HG03175 (cell line): ENCODE measurements at regions not wholly inside any gene's neighbourhood (a gene's known extent, or its start where the extent isn't known, plus 50 kb on each side); places are given as distances from the start of the nearest gene placed in this dataset.

Experiments
- ATAC-seq: cut with Tn5 transposase; IDR thresholded peaks from one replicate; pipeline ENCODE4 v1.9.1; 2021; ENCODE audit warnings: mild to moderate bottlenecking, moderate library complexity; ENCODE audit not compliant: unreplicated experiment

- ATAC-seq = no peak
Measured at GRCh38 chr19:32255536-32256295, 89.7 kb upstream of the ZNF507 start.

DNA sequence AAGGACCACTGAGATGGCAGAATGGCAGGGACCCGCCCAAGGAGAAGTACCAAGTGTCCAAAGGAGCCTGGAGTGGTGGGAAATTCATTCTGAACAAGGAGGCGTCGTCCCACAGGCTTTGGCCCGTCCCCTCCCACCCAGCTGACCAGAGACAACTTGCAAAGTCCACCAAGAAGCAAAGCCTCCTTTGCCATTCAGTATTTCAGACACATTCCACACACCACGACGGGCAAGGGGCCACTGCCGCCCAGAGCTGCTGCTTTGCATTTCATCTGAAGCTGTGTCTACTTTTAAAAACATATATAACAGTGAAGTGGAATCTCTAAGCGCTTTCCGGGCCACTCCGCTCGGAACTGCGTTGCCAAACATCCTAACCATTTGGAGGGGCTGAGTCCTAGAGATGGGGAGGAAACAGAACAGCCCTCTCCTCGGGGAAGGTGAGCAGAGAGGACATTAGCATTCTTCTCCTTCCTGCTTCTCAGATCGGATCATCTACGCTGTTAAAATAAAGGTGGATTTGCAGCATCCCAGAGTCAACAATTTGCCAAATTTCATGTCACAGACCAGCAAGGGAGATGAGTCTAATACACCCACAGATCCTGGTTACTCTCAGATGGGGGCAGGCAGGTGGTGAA is 89.0 kb upstream of the ZNF507 start:
- no peak for ATAC-seq

DNA sequence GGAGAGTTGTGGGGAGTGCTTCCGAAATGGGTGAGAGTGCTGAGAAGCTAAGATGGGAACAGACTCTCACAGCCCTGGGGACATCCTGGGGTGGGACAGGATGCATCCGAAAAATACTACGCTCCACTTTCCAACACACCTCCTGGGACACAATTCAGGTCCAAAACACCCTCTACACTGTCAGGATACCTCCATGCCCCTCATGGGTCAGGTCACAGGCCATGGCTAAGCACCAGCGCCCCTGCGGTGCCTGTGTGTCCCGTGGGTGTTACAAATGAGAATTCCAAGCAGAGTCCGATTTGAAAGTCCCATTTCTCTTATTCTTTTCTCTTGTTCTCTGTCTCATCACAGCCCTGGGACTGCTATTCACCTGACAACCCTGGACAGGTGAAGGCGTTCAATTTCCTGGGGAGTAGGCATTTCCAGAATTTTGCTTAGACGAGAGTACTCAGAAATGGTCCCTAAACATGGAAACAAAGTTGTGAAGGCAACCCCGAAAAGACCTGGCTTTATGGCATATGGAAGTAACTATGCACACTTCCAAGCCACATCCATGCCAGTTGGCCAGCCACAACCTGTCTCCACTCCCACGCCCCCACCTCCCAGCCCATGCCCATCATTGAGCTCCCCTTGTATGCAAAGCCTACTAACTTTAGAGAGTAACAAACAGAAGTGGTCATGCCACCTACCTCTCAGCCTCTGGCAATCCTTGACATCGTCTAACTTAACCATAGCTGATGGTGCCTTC is 87.9 kb upstream of the ZNF507 start:
- no peak for ATAC-seq

DNA sequence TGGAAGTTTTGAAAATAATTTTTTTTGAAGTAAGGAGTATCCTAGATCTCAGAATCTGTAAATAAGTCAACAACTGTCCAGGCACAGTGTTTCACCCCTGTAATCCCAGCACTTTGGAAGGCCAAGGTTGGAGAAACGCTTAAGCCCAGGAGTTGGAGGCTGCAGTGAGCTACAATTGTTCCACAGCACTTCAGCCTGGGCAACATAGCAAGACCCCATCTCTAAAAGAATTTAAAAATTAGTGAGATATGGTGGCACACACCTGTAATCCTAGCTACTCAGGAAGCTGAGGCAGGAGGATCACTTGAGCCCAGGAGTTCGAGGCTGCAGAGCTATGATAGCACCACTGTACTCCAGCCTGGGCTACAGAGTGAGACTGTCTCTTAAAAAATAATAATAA is 87.2 kb upstream of the ZNF507 start:
- no peak for ATAC-seq

GRCh38 chr19:32264568-32264967 is 80.8 kb upstream of the ZNF507 start:
- ATAC-seq = no peak

DNA sequence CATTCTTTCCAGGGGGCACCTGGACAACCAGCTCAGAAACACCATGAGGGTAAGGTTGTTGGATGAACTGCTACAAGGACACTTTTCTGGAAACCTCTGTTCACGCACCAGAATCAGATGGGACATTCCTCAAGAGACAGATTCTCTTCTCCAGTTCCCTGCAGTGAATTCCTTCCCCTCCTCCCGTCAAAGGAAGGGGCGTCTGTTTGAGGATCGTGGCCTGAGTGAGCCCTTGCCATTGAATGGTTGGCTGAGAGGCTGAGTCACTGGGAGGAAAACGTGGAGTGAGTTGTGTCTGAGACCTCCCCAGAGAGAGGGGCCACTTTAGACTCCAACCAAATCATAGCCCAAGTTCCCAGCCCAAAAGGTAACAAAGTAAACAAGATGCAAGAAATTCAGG is 79.4 kb upstream of the ZNF507 start:
- ATAC-seq = no peak

- no peak for ATAC-seq
Measured at GRCh38 chr19:32266460-32266859, 79.0 kb upstream of the ZNF507 start.

DNA sequence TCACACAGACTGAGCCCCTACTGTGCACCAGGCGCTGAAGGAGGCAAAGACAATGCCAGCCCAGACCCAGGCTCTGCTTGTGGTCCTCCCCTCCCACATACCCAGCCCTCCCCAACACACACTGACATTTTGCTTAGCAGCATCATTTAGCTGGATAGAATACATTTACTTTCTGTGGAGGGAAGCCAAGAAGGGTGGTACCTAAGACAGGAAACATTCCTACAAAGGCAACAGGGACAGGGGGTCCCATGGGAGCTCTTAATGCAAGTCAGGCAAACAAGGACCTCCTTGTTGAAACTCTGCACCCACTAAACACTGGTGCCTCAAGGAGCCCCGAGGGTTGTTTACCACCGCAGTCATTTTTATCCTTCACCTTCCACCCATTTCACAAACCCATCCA is 77.0 kb upstream of the ZNF507 start:
- ATAC-seq = no peak

- no peak for ATAC-seq
Measured at GRCh38 chr19:32269831-32270230, 75.6 kb upstream of the ZNF507 start.

DNA sequence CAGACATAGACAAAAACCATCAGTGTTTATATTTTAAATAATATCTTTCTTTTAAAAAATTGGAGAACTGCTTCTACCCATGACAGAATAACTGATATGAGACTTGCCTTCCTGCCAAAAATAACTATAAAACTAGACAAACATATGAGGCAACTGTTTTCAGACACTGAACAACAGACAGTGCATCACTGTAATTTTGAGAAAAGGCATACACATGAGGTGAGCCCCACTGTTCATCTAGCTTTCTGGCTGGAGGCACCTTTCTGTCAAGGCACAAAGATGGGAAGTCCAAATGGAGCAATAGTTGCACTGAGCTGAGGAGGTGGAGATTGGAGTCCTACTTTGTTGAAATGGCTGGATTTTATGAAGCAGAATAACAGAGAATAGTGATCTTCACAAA is 71.9 kb upstream of the ZNF507 start:
- ATAC-seq = no peak

GRCh38 chr19:32287086-32287485 is 58.3 kb upstream of the ZNF507 start:
- ATAC-seq = no peak

GRCh38 chr19:32287811-32288227 is 57.6 kb upstream of the ZNF507 start:
- ATAC-seq = no peak

DNA sequence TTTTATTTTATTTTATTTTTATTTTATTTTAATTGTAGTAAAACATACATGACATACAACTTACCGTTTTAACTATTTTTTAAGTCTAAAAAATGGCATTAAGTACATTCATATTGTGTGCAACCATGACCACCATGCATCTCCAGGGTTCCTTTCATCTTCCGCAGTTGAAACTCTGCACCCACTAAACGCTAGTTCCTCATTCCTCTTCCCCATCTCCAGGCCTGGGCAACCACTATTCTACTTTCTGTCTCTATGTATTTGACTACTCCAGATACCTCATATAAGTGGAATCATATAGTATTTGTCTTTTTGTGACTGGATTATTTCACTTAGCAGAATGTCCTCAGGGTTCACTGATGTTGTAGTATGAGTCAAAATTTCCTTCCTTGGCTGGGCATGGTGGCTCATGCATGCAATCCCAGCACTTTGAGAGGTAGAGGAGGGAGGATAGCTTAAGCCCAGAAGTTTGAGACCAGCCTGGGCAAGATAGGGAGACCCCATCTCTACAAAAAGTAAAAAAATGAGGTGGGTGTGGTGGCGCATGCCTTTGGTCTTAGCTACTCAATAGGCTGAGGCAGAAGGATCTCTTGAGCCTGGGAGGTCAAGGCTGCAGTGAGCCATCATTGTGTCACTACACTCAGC is 55.7 kb upstream of the ZNF507 start:
- no peak for ATAC-seq

DNA sequence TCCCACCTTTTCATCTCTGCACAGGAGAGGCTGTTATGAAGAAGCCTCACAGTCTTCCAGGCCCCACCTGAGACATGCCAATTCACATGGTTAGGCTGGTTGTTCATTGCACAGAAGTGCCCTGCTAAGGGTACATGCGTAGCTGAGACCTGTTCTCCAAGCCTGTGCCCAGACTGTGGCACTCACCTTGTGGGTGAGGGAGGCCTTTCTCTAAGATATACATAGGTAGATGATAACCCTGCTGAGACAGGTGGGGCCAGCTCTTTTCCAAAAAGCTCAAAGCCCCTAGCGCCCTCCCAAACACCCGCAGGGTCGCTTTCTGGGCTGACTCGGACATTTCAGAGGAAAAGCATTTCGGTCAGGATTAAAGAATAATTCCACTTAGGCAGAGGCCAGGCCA is 53.5 kb upstream of the ZNF507 start:
- no peak for ATAC-seq

GRCh38 chr19:32294871-32295438 is 50.5 kb upstream of the ZNF507 start:
- no peak for ATAC-seq
